Trophoblast cell (in vitro differentiated cells and primary cell): ENCODE measurements at regions not wholly inside any gene's neighbourhood (a gene's known extent, or its start where the extent isn't known, plus 50 kb on each side); places are given as distances from the start of the nearest gene placed in this dataset.

Experiments
- DNase-seq, 2 donors: peaks; one replicate each; pipeline ENCODE4 v3.0.0-alpha.2; 2016
- H2AFZ ChIP-seq: 2 replicates; pipeline ENCODE4 v1.6.1; 2013; ENCODE audit warnings: low read length, moderate library complexity, mild to moderate bottlenecking; ENCODE audit not compliant: insufficient read depth, poor library complexity
- H2AK5ac ChIP-seq: 2 replicates; pipeline ENCODE4 v1.6.1; 2013; ENCODE audit warnings: mild to moderate bottlenecking, low read length
- H2BK120ac ChIP-seq: 2 replicates; pipeline ENCODE4 v1.6.1; 2013; ENCODE audit warnings: low read length, mild to moderate bottlenecking, moderate library complexity; ENCODE audit not compliant: insufficient read depth, poor library complexity
- H2BK12ac ChIP-seq: 2 replicates; pipeline ENCODE4 v1.6.1; 2013; ENCODE audit warnings: mild to moderate bottlenecking, low read length, moderate library complexity
- H2BK5ac ChIP-seq: 2 replicates; pipeline ENCODE4 v1.6.1; 2013; ENCODE audit warnings: low read length, low read depth, moderate library complexity, mild to moderate bottlenecking; ENCODE audit not compliant: poor library complexity
- H3K14ac ChIP-seq: 2 replicates; pipeline ENCODE4 v1.6.1; 2013; ENCODE audit warnings: mild to moderate bottlenecking, low read length
- H3K18ac ChIP-seq: 2 replicates; pipeline ENCODE4 v1.6.1; 2013; ENCODE audit warnings: mild to moderate bottlenecking, low read length
- H3K23ac ChIP-seq: 2 replicates; pipeline ENCODE4 v1.6.1; 2013; ENCODE audit warnings: low read length
- H3K27ac ChIP-seq: 2 replicates; pipeline ENCODE4 v1.5.1; 2013; ENCODE audit warnings: low read depth, mild to moderate bottlenecking, inconsistent platforms, low read length, moderate library complexity
- H3K27me3 ChIP-seq: 2 replicates; pipeline ENCODE4 v1.6.1; 2013; ENCODE audit warnings: inconsistent platforms, mild to moderate bottlenecking, low read length, moderate library complexity; ENCODE audit not compliant: insufficient read depth
- H3K36me3 ChIP-seq, 2 experiments: 1 replicate in 1 of 2; 2 replicates in 1 of 2; pipeline ENCODE4 v1.6.1; 2013; ENCODE audit warnings: low read length in 2 of 2, mild to moderate bottlenecking in 2 of 2, moderate library complexity in 1 of 2; ENCODE audit not compliant: insufficient read depth in 2 of 2, control insufficient read depth in 1 of 2
- H3K4ac ChIP-seq: 2 replicates; pipeline ENCODE4 v1.6.1; 2013; ENCODE audit warnings: low read depth, mild to moderate bottlenecking, low read length, moderate library complexity
- H3K4me1 ChIP-seq, 2 experiments: 1 replicate in 1 of 2; 2 replicates in 1 of 2; pipeline ENCODE4 v1.6.1; 2013; ENCODE audit warnings: low read length in 2 of 2, mild to moderate bottlenecking in 2 of 2, moderate library complexity in 1 of 2; ENCODE audit not compliant: insufficient read depth in 2 of 2, control insufficient read depth in 1 of 2
- H3K4me2 ChIP-seq: 2 replicates; pipeline ENCODE4 v1.6.1; 2013; ENCODE audit warnings: inconsistent platforms, mild to moderate bottlenecking, low read length, moderate library complexity
- H3K4me3 ChIP-seq: 2 replicates; pipeline ENCODE4 v1.5.1; 2013; ENCODE audit warnings: mild to moderate bottlenecking, low read depth, low read length, inconsistent platforms
- H3K79me1 ChIP-seq: one replicate; pipeline ENCODE4 v1.6.1; 2013; ENCODE audit warnings: low read length
- H3K79me2 ChIP-seq: 2 replicates; pipeline ENCODE4 v1.6.1; 2013; ENCODE audit warnings: low read length, mild to moderate bottlenecking; ENCODE audit not compliant: control insufficient read depth, insufficient read depth, poor library complexity
- H3K9ac ChIP-seq: 2 replicates; pipeline ENCODE4 v1.6.1; 2013; ENCODE audit warnings: mild to moderate bottlenecking, low read length
- H3K9me3 ChIP-seq: 2 replicates; pipeline ENCODE4 v1.6.1; 2013; ENCODE audit warnings: low read depth, mild to moderate bottlenecking, control low read depth, inconsistent platforms, low read length; ENCODE audit not compliant: insufficient read depth
- H4K12ac ChIP-seq: 2 replicates; pipeline ENCODE4 v1.6.1; 2013; ENCODE audit warnings: low read depth, mild to moderate bottlenecking, low read length, moderate library complexity
- H4K8ac ChIP-seq: 2 replicates; pipeline ENCODE4 v1.6.1; 2013; ENCODE audit warnings: low read depth, mild to moderate bottlenecking, low read length, moderate library complexity
- H4K91ac ChIP-seq: one replicate; pipeline ENCODE4 v1.6.1; 2013; ENCODE audit warnings: low read depth, mild to moderate bottlenecking, low read length, moderate library complexity
- WGBS: extraction: QIAGEN DNeasy Blood & Tissue Kit; methylation state at CpG from one replicate; pipeline ENCODE4 v1.1.7; 2013; ENCODE audit warnings: missing lambda C conversion rate; ENCODE audit not compliant: insufficient read length, insufficient coverage; ENCODE audit errors: extremely low coverage; 5-methylcytosine and 5-hydroxymethylcytosine counted together

GRCh38 chrX:134742573-134742972, 54.4 kb downstream of the PABIR2 start:
- no peak overlapping the region for H2AFZ ChIP-seq
- H3K27me3 ChIP-seq: no peaks in the 10 kb centered on the region
- no peak overlapping the region for H4K12ac ChIP-seq
- H3K4me3 ChIP-seq: no peak overlapping the region
- no CpG with 5 or more reads among the region's 2 CpGs for WGBS
- H2AK5ac ChIP-seq: no peak overlapping the region
- no peak overlapping the region for H3K4ac ChIP-seq
- H3K14ac ChIP-seq: no peak overlapping the region
- no peak overlapping the region for H2BK12ac ChIP-seq
- no peak overlapping the region for H3K4me2 ChIP-seq
- H2BK5ac ChIP-seq: no peak overlapping the region
- H3K18ac ChIP-seq: no peak overlapping the region
- no peak for DNase-seq
- no peak overlapping the region for H4K91ac ChIP-seq
- no peak overlapping the region for H3K9ac ChIP-seq
- no peak overlapping the region for H3K23ac ChIP-seq
- no peaks in the 10 kb centered on the region for H3K9me3 ChIP-seq
- no peaks in the 10 kb centered on the region for H3K4me1 ChIP-seq
- H4K8ac ChIP-seq: no peak overlapping the region
- no peak overlapping the region for H3K27ac ChIP-seq
- no peaks in the 10 kb centered on the region for H3K36me3 ChIP-seq
- H3K79me1 ChIP-seq: no peaks in the 10 kb centered on the region
- no peak overlapping the region for H2BK120ac ChIP-seq
- H3K79me2 ChIP-seq: no peaks in the 10 kb centered on the region

GRCh38 chrX:134741746-134742145, 55.3 kb downstream of the PABIR2 start:
- Histone ChIP-seq H4K8ac (no peak overlapping the region), H3K27ac (no peak overlapping the region), H3K79me1 (no peaks in the 10 kb centered on the region), H3K36me3 (no peaks in the 10 kb centered on the region), H3K14ac (no peak overlapping the region), H3K4me1 (no peaks in the 10 kb centered on the region), H3K9me3 (no peaks in the 10 kb centered on the region), H3K4me2 (no peak overlapping the region), H3K18ac (no peak overlapping the region), H3K79me2 (no peaks in the 10 kb centered on the region), H2BK5ac (no peak overlapping the region), H3K4me3 (no peak overlapping the region), H2BK12ac (no peak overlapping the region), H4K91ac (no peak overlapping the region), H2AK5ac (no peak overlapping the region), H2BK120ac (no peak overlapping the region), H2AFZ (no peak overlapping the region), H3K23ac (no peak overlapping the region), H3K4ac (no peak overlapping the region), H3K9ac (no peak overlapping the region), H3K27me3 (no peaks in the 10 kb centered on the region), H4K12ac (no peak overlapping the region)
- DNase-seq: no peak
- no CpG with 5 or more reads among the region's 2 CpGs for WGBS

- Histone ChIP-seq H3K18ac (no peak overlapping the region), H2AFZ (no peak overlapping the region), H3K23ac (no peak overlapping the region), H4K8ac (no peak overlapping the region), H3K4me3 (no peak overlapping the region), H2AK5ac (no peak overlapping the region), H2BK5ac (no peak overlapping the region), H3K36me3 (no peaks in the 10 kb centered on the region), H3K79me2 (no peaks in the 10 kb centered on the region), H3K14ac (no peak overlapping the region), H3K9me3 (no peaks in the 10 kb centered on the region), H3K4me1 (peaks cover 0 to 4% of the 10 kb centered on the region in 2 experiments), H2BK120ac (no peak overlapping the region), H2BK12ac (no peak overlapping the region), H3K27ac (no peak overlapping the region), H3K9ac (no peak overlapping the region), H3K4me2 (no peak overlapping the region), H3K79me1 (peaks cover under 1% of the 10 kb centered on the region), H3K27me3 (no peaks in the 10 kb centered on the region), H3K4ac (no peak overlapping the region), H4K12ac (no peak overlapping the region), H4K91ac (no peak overlapping the region)
- DNase-seq: no peak
- no CpG with 5 or more reads among the region's 8 CpGs for WGBS
These were observed 57.8 kb downstream of the PABIR2 start for GRCh38 chrX:134738986-134739740.

GRCh38 chrX:134738445-134738844, 58.6 kb downstream of the PABIR2 start:
- Histone ChIP-seq H3K4me1 (peaks cover 0 to 4% of the 10 kb centered on the region in 2 experiments), H3K27me3 (no peaks in the 10 kb centered on the region), H4K8ac (no peak overlapping the region), H3K4ac (no peak overlapping the region), H3K36me3 (no peaks in the 10 kb centered on the region), H3K9me3 (no peaks in the 10 kb centered on the region), H2AK5ac (no peak overlapping the region), H3K18ac (no peak overlapping the region), H3K4me3 (no peak overlapping the region), H3K27ac (no peak overlapping the region), H2BK5ac (no peak overlapping the region), H3K23ac (no peak overlapping the region), H2AFZ (no peak overlapping the region), H2BK12ac (no peak overlapping the region), H3K4me2 (no peak overlapping the region), H4K12ac (no peak overlapping the region), H3K79me2 (no peaks in the 10 kb centered on the region), H3K9ac (no peak overlapping the region), H3K79me1 (peaks cover 3% of the 10 kb centered on the region), H4K91ac (no peak overlapping the region), H3K14ac (no peak overlapping the region), H2BK120ac (no peak overlapping the region)
- no CpG with 5 or more reads among the region's 3 CpGs for WGBS
- DNase-seq: no peak
